NCI-H345 treated with DMSO at 0.1 percent for 48 hours (cell line): ENCODE measurements at regions not wholly inside any gene's neighbourhood (a gene's known extent, or its start where the extent isn't known, plus 50 kb on each side); places are given as distances from the start of the nearest gene placed in this dataset.
"Not testable (repeated sequence)": the region's sequence is repeated elsewhere in the genome, so short reads cannot be mapped to it uniquely, and the experiment has no call there.

Experiments used
- DNase-seq: peaks from one replicate; lab custom pipeline; 2025; ENCODE audit not compliant: unreplicated experiment; lab: John Stamatoyannopoulos, UW

GRCh38 chr5:157962686-157963085 is 103.7 kb upstream of the CLINT1 start:
- not testable (repeated sequence) for DNase-seq

- peak; percentile 79 for DNase-seq
Observed at GRCh38 chr5:157961896-157962590, 103.1 kb upstream of the CLINT1 start.

- DNase-seq = peak; percentile 48
Observed at GRCh38 chr5:157961176-157961575, 102.2 kb upstream of the CLINT1 start.

GRCh38 chr5:157959370-157959769 is 100.4 kb upstream of the CLINT1 start:
- DNase-seq = peak; percentile 1

- no peak for DNase-seq
Observed at GRCh38 chr5:157956271-157956885, 97.4 kb upstream of the CLINT1 start.

- DNase-seq = no peak
Observed at GRCh38 chr5:157955541-157956172, 96.7 kb upstream of the CLINT1 start.

GRCh38 chr5:157952374-157952685 is 93.4 kb upstream of the CLINT1 start:
- no peak for DNase-seq

GRCh38 chr5:157951673-157952373 is 92.9 kb upstream of the CLINT1 start:
- peak; percentile 18 for DNase-seq

GRCh38 chr5:157949520-157949919 is 90.6 kb upstream of the CLINT1 start:
- no peak for DNase-seq

GRCh38 chr5:157948738-157949410 is 89.9 kb upstream of the CLINT1 start:
- DNase-seq = peak; percentile 76

- DNase-seq = no peak
Observed at GRCh38 chr5:157947156-157947555, 88.2 kb upstream of the CLINT1 start.

- DNase-seq = not testable (repeated sequence)
Observed at GRCh38 chr5:157945822-157946221, 86.9 kb upstream of the CLINT1 start.

GRCh38 chr5:157944938-157945337 is 86.0 kb upstream of the CLINT1 start:
- DNase-seq = no peak

GRCh38 chr5:157944077-157944633 is 85.2 kb upstream of the CLINT1 start:
- no peak for DNase-seq

GRCh38 chr5:157942595-157942994 is 83.7 kb upstream of the CLINT1 start:
- DNase-seq = no peak

- DNase-seq = no peak
Observed at GRCh38 chr5:157941616-157942015, 82.7 kb upstream of the CLINT1 start.

- DNase-seq = not testable (repeated sequence)
Observed at GRCh38 chr5:157938101-157938500, 79.2 kb upstream of the CLINT1 start.

GRCh38 chr5:157936776-157937501 is 78.0 kb upstream of the CLINT1 start:
- not testable (repeated sequence) for DNase-seq

- no peak for DNase-seq
Observed at GRCh38 chr5:157934600-157934999, 75.7 kb upstream of the CLINT1 start.

- no peak for DNase-seq
Observed at GRCh38 chr5:157933005-157933404, 74.1 kb upstream of the CLINT1 start.
